Skeletal muscle tissue (tissue), 3 donors: ENCODE measurements at regions not wholly inside any gene's neighbourhood (a gene's known extent, or its start where the extent isn't known, plus 50 kb on each side); places are given as distances from the start of the nearest gene placed in this dataset.

Experiments
- H3K27ac ChIP-seq: one replicate; pipeline ENCODE4 v1.7.0; 2013; ENCODE audit warnings: mild to moderate bottlenecking, low read depth, low read length, inconsistent platforms
- H3K27me3 ChIP-seq, 3 donors: one replicate each; pipeline ENCODE4 v1.7.0; 2013; ENCODE audit warnings: low read length in 3 of 3; ENCODE audit not compliant: control insufficient read depth in 3 of 3, insufficient read depth in 3 of 3
- H3K36me3 ChIP-seq, 3 donors: one replicate each; pipeline ENCODE4 v1.7.0; 2013; ENCODE audit warnings: low read length in 3 of 3; ENCODE audit not compliant: control insufficient read depth in 3 of 3, insufficient read depth in 3 of 3
- H3K4me1 ChIP-seq, 3 donors: one replicate each; pipeline ENCODE4 v1.7.0; 2013; ENCODE audit warnings: low read length in 3 of 3, mild to moderate bottlenecking in 3 of 3; ENCODE audit not compliant: control insufficient read depth in 3 of 3, insufficient read depth in 3 of 3
- H3K4me3 ChIP-seq, 3 donors: one replicate each; pipeline ENCODE4 v1.7.0; 2013; ENCODE audit warnings: low read length in 3 of 3
- H3K9ac ChIP-seq, 3 donors: one replicate each; pipeline ENCODE4 v1.7.0; 2013; ENCODE audit warnings: low read length in 3 of 3, mild to moderate bottlenecking in 3 of 3, moderate library complexity in 2 of 3, low read depth in 1 of 3
- H3K9me3 ChIP-seq, 3 donors: one replicate each; pipeline ENCODE4 v1.7.0; 2013; ENCODE audit warnings: low read length in 3 of 3; ENCODE audit not compliant: control insufficient read depth in 3 of 3
- donor health status: Osteomylitis.

GRCh38 chr11:119933584-119933983 is 204.3 kb downstream of the TRIM29 start:
- Histone ChIP-seq H3K36me3 (no peaks in the 10 kb centered on the region), H3K4me3 (no peak overlapping the region), H3K27ac (no peak overlapping the region), H3K27me3 (peaks cover 3 to 44% (median 41%) of the 10 kb centered on the region in 3 donors), H3K4me1 (no peaks in the 10 kb centered on the region), H3K9me3 (no peaks in the 10 kb centered on the region), H3K9ac (no peak overlapping the region)

GRCh38 chr11:119932828-119933562 is 204.0 kb upstream of the NECTIN1 start:
- Histone ChIP-seq H3K27me3 (peaks cover 3 to 44% (median 41%) of the 10 kb centered on the region in 3 donors), H3K4me3 (no peak overlapping the region), H3K36me3 (no peaks in the 10 kb centered on the region), H3K4me1 (no peaks in the 10 kb centered on the region), H3K9me3 (no peaks in the 10 kb centered on the region), H3K27ac (no peak overlapping the region), H3K9ac (no peak overlapping the region)

GRCh38 chr11:119928047-119928446 is 199.0 kb upstream of the NECTIN1 start:
- H3K27me3 ChIP-seq = peaks cover 0 to 36% (median 24%) of the 10 kb centered on the region in 3 donors
- no peak overlapping the region for H3K9ac ChIP-seq
- no peaks in the 10 kb centered on the region for H3K9me3 ChIP-seq
- H3K27ac ChIP-seq = no peak overlapping the region
- H3K36me3 ChIP-seq = no peaks in the 10 kb centered on the region
- H3K4me3 ChIP-seq = no peak overlapping the region
- no peaks in the 10 kb centered on the region for H3K4me1 ChIP-seq

GRCh38 chr11:119924017-119924416 is 195.0 kb upstream of the NECTIN1 start:
- Histone ChIP-seq H3K27ac (no peak overlapping the region), H3K9ac (no peak overlapping the region), H3K36me3 (no peaks in the 10 kb centered on the region), H3K27me3 (peaks cover 8 to 41% (median 19%) of the 10 kb centered on the region in 3 donors), H3K9me3 (no peaks in the 10 kb centered on the region), H3K4me3 (no peak overlapping the region), H3K4me1 (no peaks in the 10 kb centered on the region)

GRCh38 chr11:119921571-119921970 is 192.6 kb upstream of the NECTIN1 start:
- Histone ChIP-seq H3K36me3 (no peaks in the 10 kb centered on the region), H3K9ac (no peak overlapping the region), H3K9me3 (no peaks in the 10 kb centered on the region), H3K27me3 (peaks cover 10 to 52% (median 25%) of the 10 kb centered on the region in 3 donors), H3K4me1 (no peaks in the 10 kb centered on the region), H3K4me3 (no peak overlapping the region), H3K27ac (no peak overlapping the region)

GRCh38 chr11:119920666-119921387 is 191.8 kb upstream of the NECTIN1 start:
- Histone ChIP-seq H3K27me3 (peaks cover 10 to 52% (median 23%) of the 10 kb centered on the region in 3 donors), H3K27ac (no peak overlapping the region), H3K9ac (no peak overlapping the region), H3K4me3 (no peak overlapping the region), H3K4me1 (no peaks in the 10 kb centered on the region), H3K36me3 (no peaks in the 10 kb centered on the region), H3K9me3 (no peaks in the 10 kb centered on the region)

- H3K27ac ChIP-seq = no peak overlapping the region
- H3K9ac ChIP-seq = no peak overlapping the region
- no peaks in the 10 kb centered on the region for H3K36me3 ChIP-seq
- H3K9me3 ChIP-seq = no peaks in the 10 kb centered on the region
- peaks cover 10 to 49% (median 23%) of the 10 kb centered on the region in 3 donors for H3K27me3 ChIP-seq
- no peak overlapping the region for H3K4me3 ChIP-seq
- H3K4me1 ChIP-seq = no peaks in the 10 kb centered on the region
These were observed 190.7 kb upstream of the NECTIN1 start for GRCh38 chr11:119919656-119920055.

- Histone ChIP-seq H3K27ac (no peak overlapping the region), H3K27me3 (peaks cover 10 to 40% (median 23%) of the 10 kb centered on the region in 3 donors), H3K36me3 (no peaks in the 10 kb centered on the region), H3K4me3 (no peak overlapping the region), H3K4me1 (no peaks in the 10 kb centered on the region), H3K9ac (no peak overlapping the region), H3K9me3 (no peaks in the 10 kb centered on the region)
These were observed 189.3 kb upstream of the NECTIN1 start for GRCh38 chr11:119918347-119918746.

- Histone ChIP-seq H3K4me3 (no peak overlapping the region), H3K9ac (no peak overlapping the region), H3K27me3 (peaks cover 6 to 29% (median 22%) of the 10 kb centered on the region in 3 donors), H3K9me3 (no peaks in the 10 kb centered on the region), H3K36me3 (no peaks in the 10 kb centered on the region), H3K4me1 (no peaks in the 10 kb centered on the region), H3K27ac (no peak overlapping the region)
These were observed 187.6 kb upstream of the NECTIN1 start for GRCh38 chr11:119916568-119916967.

- Histone ChIP-seq H3K9me3 (no peaks in the 10 kb centered on the region), H3K27ac (no peak overlapping the region), H3K36me3 (no peaks in the 10 kb centered on the region), H3K4me3 (no peak overlapping the region), H3K4me1 (no peaks in the 10 kb centered on the region), H3K9ac (no peak overlapping the region), H3K27me3 (peaks cover 15 to 37% (median 24%) of the 10 kb centered on the region in 3 donors)
These were observed 183.2 kb upstream of the NECTIN1 start for GRCh38 chr11:119912229-119912628.
